HepG2 (cell line): ENCODE measurements at regions not wholly inside any gene's neighbourhood (a gene's known extent, or its start where the extent isn't known, plus 50 kb on each side); places are given as distances from the start of the nearest gene placed in this dataset.

Source experiments
- ATAC-seq: fragments of 200-7000 bp; cut with Tn5 transposase; 3 replicates; pipeline ENCODE4 v1.9.1; 2020; ENCODE audit warnings: mild to moderate bottlenecking, moderate library complexity
- BruUV-seq: library from RNA; stranded (reverse); fragments of 400-500 nt; replicated peaks from 2 replicates; lab custom pipeline; 2021; lab: Mats Ljungman, UMichigan
- CTCF ChIA-PET: fragments of 300-600 bp; formaldehyde crosslinking; extraction: SDS; loops from one replicate; lab custom pipeline; 2021; ENCODE audit warnings: low total read pairs, inconsistent platforms, low intra/inter-chr PET ratio; lab: Yijun Ruan, JAX
- POLR2A ChIA-PET: fragments of 350-600 bp; sonication (Branson Sonifier 250); formaldehyde crosslinking; loops from one replicate; lab custom pipeline; 2020; ENCODE audit warnings: antibody characterized with exemption, inconsistent platforms; lab: Yijun Ruan, JAX
- DNase-seq: peaks from one replicate; pipeline ENCODE4 v3.0.0-alpha.2; 2015; ENCODE audit warnings: low spot score
- FAIRE-seq: peaks from 3 replicates; lab custom pipeline; 2011; peaks lifted over from hg19 to GRCh38; lab: Jason Lieb, UNC
- H2AFZ ChIP-seq: one replicate; pipeline ENCODE4 v1.6.1; 2011; ENCODE audit warnings: low read length, inconsistent platforms
- H3K27ac ChIP-seq: fragments of 300-600 bp; 3 replicates; pipeline ENCODE4 v1.8.0; 2011; ENCODE audit warnings: mixed run types, mild to moderate bottlenecking, mixed read lengths, low read length, inconsistent platforms; ENCODE audit not compliant: insufficient read depth; ENCODE audit errors: extremely low read length
- H3K27me3 ChIP-seq, 2 experiments: fragments of 200-600 bp in 1 of 2; 2 replicates in 1 of 2; 3 replicates in 1 of 2; pipeline versions ENCODE4 v1.6.0 to v1.8.0; 2011; ENCODE audit warnings: low read length in 2 of 2, mild to moderate bottlenecking in 2 of 2, moderate library complexity in 2 of 2, inconsistent platforms in 1 of 2; ENCODE audit not compliant: insufficient read depth in 2 of 2, control insufficient read depth in 1 of 2
- H3K36me3 ChIP-seq, 2 experiments: fragments of 200-600 bp in 1 of 2; replicated peaks in 1 of 2; 2 replicates in 1 of 2; 3 replicates in 1 of 2; pipeline versions ENCODE4 v1.5.1 to v1.8.0; 2011; ENCODE audit warnings: low read length in 2 of 2, inconsistent platforms in 1 of 2; ENCODE audit not compliant: insufficient read depth in 2 of 2, control insufficient read depth in 1 of 2
- H3K4me1 ChIP-seq: 2 replicates; pipeline ENCODE4 v1.5.1; 2012; ENCODE audit warnings: low read length, inconsistent platforms; ENCODE audit not compliant: insufficient read depth
- H3K4me2 ChIP-seq: 2 replicates; pipeline ENCODE4 v1.6.0; 2011; ENCODE audit warnings: low read depth, low read length, inconsistent platforms
- H3K4me3 ChIP-seq, 3 experiments: fragments of 200-600 bp in 1 of 3; sonication (generic), shearing (Covaris generic) in 1 of 3; replicated peaks in 1 of 3; 2 replicates each; pipeline ENCODE4 v1.5.1; 2011 to 2016; ENCODE audit warnings: low read length in 3 of 3, inconsistent platforms in 2 of 3, low read depth in 2 of 3, mild to moderate bottlenecking in 2 of 3, control low read depth in 1 of 3, mixed read lengths in 1 of 3; ENCODE audit not compliant: insufficient read depth in 1 of 3
- H3K79me2 ChIP-seq: one replicate; pipeline ENCODE4 v1.6.1; 2011; ENCODE audit warnings: low read length, inconsistent platforms; ENCODE audit not compliant: insufficient read depth
- H3K9ac ChIP-seq: 2 replicates; pipeline ENCODE4 v1.6.0; 2011; ENCODE audit warnings: mild to moderate bottlenecking, low read depth, low read length, inconsistent platforms; ENCODE audit not compliant: insufficient read depth
- H3K9me3 ChIP-seq: 2 replicates; pipeline ENCODE4 v1.5.1; 2012; ENCODE audit warnings: mild to moderate bottlenecking, low read length
- H4K20me1 ChIP-seq: 2 replicates; pipeline ENCODE4 v1.6.0; 2011; ENCODE audit warnings: inconsistent platforms, mild to moderate bottlenecking, low read length, moderate library complexity; ENCODE audit not compliant: insufficient read depth
- FOXA1 ChIP-seq, 2 experiments: fragments of 450-650 bp in 1 of 2; sonication (generic) in 1 of 2; formaldehyde crosslinking in 1 of 2; IDR thresholded peaks; 2 replicates each; pipeline versions ENCODE4 v1.4.0 to v1.6.1; 2016 to 2020; ENCODE audit warnings: missing genetic modification reagents in 1 of 2
- GABPB1 ChIP-seq: IDR thresholded peaks from 2 replicates; pipeline ENCODE4 v1.6.1; 2016; ENCODE audit warnings: mild to moderate bottlenecking, missing genetic modification reagents, moderate library complexity, missing compliant biosample characterization
- NBN ChIP-seq: fragments of 450-650 bp; conservative IDR thresholded peaks from 2 replicates; pipeline ENCODE4 v1.6.1; 2017
- SRF ChIP-seq: IDR thresholded peaks from 2 replicates; pipeline ENCODE4 v1.6.1; 2011; ENCODE audit warnings: mild to moderate bottlenecking, low read depth, low read length, moderate library complexity
- TBL1XR1 ChIP-seq: fragments of 150-350 bp; IDR thresholded peaks from 2 replicates; pipeline ENCODE4 v1.6.1; 2014; ENCODE audit warnings: borderline replicate concordance, low read length; ENCODE audit not compliant: partially characterized antibody
- ZNF343 ChIP-seq: sonication (generic); formaldehyde crosslinking; IDR thresholded peaks from 2 replicates; pipeline ENCODE4 v1.4.0; 2020; ENCODE audit warnings: mild to moderate bottlenecking, missing genetic modification reagents
- WGBS: methylation state at CpG from one replicate; pipeline ENCODE4 v1.1.6; 2017; ENCODE audit warnings: low lambda C conversion rate; 5-methylcytosine and 5-hydroxymethylcytosine counted together
- in situ Hi-C: cut with HindIII; loops from 2 replicates; pipeline ENCODE4 v1.10.0; 2017; ENCODE audit warnings: low pct_unique_long_range_greater_than_20kb; ENCODE audit not compliant: extremely low pct_ligation_motif_present
- intact Hi-C: fragments of 100-400 bp; cut with micrococcal nuclease; formaldehyde crosslinking; loops from one replicate; pipeline ENCODE4 v1.10.0; 2022; ENCODE audit not compliant: unreplicated experiment
- TF ChIP-seq, protein P1 (sequence below): sonication (generic); formaldehyde crosslinking; IDR thresholded peaks from 2 replicates; pipeline ENCODE4 v1.9.0; 2022; ENCODE audit warnings: missing genetic modification reagents, mild to moderate bottlenecking, borderline replicate concordance
- TF ChIP-seq, protein P2 (sequence below): sonication (generic); formaldehyde crosslinking; IDR thresholded peaks from 2 replicates; pipeline ENCODE4 v1.4.0; 2020; ENCODE audit warnings: mild to moderate bottlenecking, missing genetic modification reagents
- TF ChIP-seq, protein P3 (sequence below): sonication (generic); formaldehyde crosslinking; IDR thresholded peaks from 2 replicates; pipeline ENCODE4 v1.5.1; 2020; ENCODE audit warnings: missing genetic modification reagents, mild to moderate bottlenecking, borderline replicate concordance

DNA sequence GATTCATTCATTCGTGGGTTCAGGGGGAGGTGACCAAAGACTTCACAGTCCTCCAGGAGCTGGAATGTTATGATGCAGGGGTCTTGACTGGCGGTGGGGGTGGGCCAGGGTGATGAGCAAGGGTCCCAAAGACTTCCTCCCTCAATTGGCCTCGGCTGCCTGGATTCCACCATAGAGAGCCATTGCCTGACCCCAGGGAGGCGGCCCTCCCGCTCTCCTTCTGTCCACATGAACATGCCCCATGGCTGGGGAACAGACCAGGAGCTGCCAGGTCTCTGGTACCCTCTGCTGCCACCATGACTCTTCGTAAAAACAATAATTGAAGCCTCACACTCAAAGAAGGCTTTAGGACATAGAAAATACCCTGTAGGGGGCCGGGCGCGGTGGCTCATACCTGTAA is 102.5 kb upstream of the CASZ1 start:
- BruUV-seq, result no TSS peak
- Histone ChIP-seq H3K9ac (no peak overlapping the region), H3K4me2 (peak overlapping the region; percentile 8; the same call in 1 of the 2 replicates), H3K79me2 (no peaks in the 10 kb centered on the region), H4K20me1 (no peaks in the 10 kb centered on the region), H3K27ac (no peak overlapping the region), H3K27me3 (peaks cover 0 to 29% of the 10 kb centered on the region in 2 experiments; a peak in 3 of 5 replicates), H3K9me3 (no peaks in the 10 kb centered on the region), H3K4me3 (no peak overlapping the region), H3K36me3 (no peaks in the 10 kb centered on the region), H3K4me1 (peaks cover 55% of the 10 kb centered on the region), H2AFZ (no peak overlapping the region)
- CTCF ChIA-PET, result no interaction called here
- WGBS, result 2% methylated on average over 6 of the region's 9 CpGs
- ATAC-seq (peak; percentile 10; the same call in 1 of the 3 replicates), FAIRE-seq (no peak), DNase-seq (no peak)
- intact Hi-C loops (no loop called here), in situ Hi-C loops (no loop called here)
- POLR2A ChIA-PET, result interaction anchor here (0.6 to 1.1 kb wide), 2 partner anchors 38 to 348 kb away, joined by 3 read pairs; no protein-coding TSS in a partner anchor
- no peak for TF ChIP-seq NBN
- TF ChIP-seq SRF, result no peak
- TF ChIP-seq, protein P1, sequence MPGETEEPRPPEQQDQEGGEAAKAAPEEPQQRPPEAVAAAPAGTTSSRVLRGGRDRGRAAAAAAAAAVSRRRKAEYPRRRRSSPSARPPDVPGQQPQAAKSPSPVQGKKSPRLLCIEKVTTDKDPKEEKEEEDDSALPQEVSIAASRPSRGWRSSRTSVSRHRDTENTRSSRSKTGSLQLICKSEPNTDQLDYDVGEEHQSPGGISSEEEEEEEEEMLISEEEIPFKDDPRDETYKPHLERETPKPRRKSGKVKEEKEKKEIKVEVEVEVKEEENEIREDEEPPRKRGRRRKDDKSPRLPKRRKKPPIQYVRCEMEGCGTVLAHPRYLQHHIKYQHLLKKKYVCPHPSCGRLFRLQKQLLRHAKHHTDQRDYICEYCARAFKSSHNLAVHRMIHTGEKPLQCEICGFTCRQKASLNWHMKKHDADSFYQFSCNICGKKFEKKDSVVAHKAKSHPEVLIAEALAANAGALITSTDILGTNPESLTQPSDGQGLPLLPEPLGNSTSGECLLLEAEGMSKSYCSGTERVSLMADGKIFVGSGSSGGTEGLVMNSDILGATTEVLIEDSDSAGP (CRISPR knock-in tag), result no peak
- TF ChIP-seq, protein P2, sequence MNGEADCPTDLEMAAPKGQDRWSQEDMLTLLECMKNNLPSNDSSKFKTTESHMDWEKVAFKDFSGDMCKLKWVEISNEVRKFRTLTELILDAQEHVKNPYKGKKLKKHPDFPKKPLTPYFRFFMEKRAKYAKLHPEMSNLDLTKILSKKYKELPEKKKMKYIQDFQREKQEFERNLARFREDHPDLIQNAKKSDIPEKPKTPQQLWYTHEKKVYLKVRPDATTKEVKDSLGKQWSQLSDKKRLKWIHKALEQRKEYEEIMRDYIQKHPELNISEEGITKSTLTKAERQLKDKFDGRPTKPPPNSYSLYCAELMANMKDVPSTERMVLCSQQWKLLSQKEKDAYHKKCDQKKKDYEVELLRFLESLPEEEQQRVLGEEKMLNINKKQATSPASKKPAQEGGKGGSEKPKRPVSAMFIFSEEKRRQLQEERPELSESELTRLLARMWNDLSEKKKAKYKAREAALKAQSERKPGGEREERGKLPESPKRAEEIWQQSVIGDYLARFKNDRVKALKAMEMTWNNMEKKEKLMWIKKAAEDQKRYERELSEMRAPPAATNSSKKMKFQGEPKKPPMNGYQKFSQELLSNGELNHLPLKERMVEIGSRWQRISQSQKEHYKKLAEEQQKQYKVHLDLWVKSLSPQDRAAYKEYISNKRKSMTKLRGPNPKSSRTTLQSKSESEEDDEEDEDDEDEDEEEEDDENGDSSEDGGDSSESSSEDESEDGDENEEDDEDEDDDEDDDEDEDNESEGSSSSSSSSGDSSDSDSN, result no peak
- TF ChIP-seq, protein P3, sequence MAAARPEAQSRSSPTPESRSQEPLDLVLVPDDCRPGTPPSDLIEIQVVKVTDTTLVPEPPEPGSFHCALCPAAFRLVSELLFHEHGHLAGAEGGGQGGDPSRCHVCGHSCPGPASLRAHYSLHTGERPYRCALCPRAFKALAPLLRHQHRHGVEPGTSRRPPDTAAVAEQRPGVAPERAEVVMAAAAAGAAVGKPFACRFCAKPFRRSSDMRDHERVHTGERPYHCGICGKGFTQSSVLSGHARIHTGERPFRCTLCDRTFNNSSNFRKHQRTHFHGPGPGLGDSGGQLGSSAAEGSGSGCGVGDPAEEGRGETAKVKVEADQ (CRISPR knock-in tag), result no peak
- no peak for TF ChIP-seq ZNF343 (CRISPR knock-in tag)
- TF ChIP-seq FOXA1 (IDR thresholded peaks at IDR 0.05), result no peak
- TF ChIP-seq FOXA1 (CRISPR knock-in tag; IDR thresholded peaks at IDR 0.05), result no peak
- TF ChIP-seq TBL1XR1, result no peak
- no peak for TF ChIP-seq GABPB1 (CRISPR knock-in tag)
